ENCODE measurements at regions not wholly inside any gene's neighbourhood (a gene's known extent, or its start where the extent isn't known, plus 50 kb on each side); places are given as distances from the start of the nearest gene placed in this dataset.

- no peak for TF ChIP-seq EZH2 (IDR thresholded peaks at IDR 0.05; ENCODE audit: insufficient read depth, poor library complexity, severe bottlenecking)
- TF ChIP-seq EZH2phosphoT487 (IDR thresholded peaks at IDR 0.05; ENCODE audit: insufficient read depth, low read depth) = no peak
These were observed 156.2 kb downstream of the NUP210 start for GRCh38 chr3:13263770-13264467.
